ENCODE measurements at regions not wholly inside any gene's neighbourhood (a gene's known extent, or its start where the extent isn't known, plus 50 kb on each side); places are given as distances from the start of the nearest gene placed in this dataset.

DNA sequence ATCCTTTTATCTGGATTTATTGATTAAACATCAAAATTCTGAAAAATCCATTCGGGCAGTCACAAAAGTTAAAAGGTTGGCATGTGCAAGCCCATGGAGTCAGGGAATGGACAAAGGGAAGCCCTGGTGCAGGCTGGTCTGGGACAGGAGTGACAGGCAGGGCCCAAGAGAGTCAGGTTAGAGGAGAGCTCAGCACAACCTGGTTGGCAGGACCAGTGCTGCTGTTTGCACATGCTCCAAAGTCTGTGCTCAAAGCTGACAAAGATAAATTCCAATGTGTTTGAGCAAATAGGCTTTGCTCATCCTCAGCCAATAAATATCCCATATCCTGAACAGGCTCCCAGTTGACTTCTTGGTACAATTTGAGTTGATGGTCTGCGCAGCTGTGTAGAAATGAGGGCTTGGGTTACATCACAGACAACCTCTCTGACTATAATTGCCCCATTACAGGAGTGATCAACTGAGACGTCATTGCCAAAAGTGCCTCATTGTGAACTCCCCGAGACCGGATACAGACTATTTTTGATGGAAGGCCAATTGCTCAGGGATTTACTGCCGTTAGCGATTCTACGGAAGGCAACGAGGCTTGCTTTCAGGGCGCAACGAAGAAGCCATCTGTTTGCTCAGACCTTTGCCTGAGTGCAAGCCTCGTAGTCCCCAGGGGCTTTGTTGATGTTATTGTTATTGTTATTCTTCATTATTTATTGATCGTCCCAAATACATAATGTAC is 1008.1 kb upstream of the TENM3 start:
- no peak for DNase-seq
- H3K9me3 ChIP-seq = no peaks in the 10 kb centered on the region
- intact Hi-C loops (cut with DNase I) = no loop called here
- H3K4me3 ChIP-seq (replicated peaks in 1 of 3) = no peak overlapping the region
- TF ChIP-seq, protein P1, sequence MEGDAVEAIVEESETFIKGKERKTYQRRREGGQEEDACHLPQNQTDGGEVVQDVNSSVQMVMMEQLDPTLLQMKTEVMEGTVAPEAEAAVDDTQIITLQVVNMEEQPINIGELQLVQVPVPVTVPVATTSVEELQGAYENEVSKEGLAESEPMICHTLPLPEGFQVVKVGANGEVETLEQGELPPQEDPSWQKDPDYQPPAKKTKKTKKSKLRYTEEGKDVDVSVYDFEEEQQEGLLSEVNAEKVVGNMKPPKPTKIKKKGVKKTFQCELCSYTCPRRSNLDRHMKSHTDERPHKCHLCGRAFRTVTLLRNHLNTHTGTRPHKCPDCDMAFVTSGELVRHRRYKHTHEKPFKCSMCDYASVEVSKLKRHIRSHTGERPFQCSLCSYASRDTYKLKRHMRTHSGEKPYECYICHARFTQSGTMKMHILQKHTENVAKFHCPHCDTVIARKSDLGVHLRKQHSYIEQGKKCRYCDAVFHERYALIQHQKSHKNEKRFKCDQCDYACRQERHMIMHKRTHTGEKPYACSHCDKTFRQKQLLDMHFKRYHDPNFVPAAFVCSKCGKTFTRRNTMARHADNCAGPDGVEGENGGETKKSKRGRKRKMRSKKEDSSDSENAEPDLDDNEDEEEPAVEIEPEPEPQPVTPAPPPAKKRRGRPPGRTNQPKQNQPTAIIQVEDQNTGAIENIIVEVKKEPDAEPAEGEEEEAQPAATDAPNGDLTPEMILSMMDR (IDR thresholded peaks at IDR 0.05) = no peak
- no peak for TF ChIP-seq POLR2A (IDR thresholded peaks at IDR 0.05)
- no peak overlapping the region for H3K27ac ChIP-seq
- H3K36me3 ChIP-seq = no peaks in the 10 kb centered on the region
- WGBS, 2 donors = 85 to 93% methylated on average over 13 of the region's 13 CpGs
- no peaks in the 10 kb centered on the region for H3K27me3 ChIP-seq
- H3K4me1 ChIP-seq = no peaks in the 10 kb centered on the region

GRCh38 chr4:181245326-181245725 is 997.9 kb upstream of the TENM3 start:
- TF ChIP-seq, protein P1 (IDR thresholded peaks at IDR 0.05) = no peak
- TF ChIP-seq POLR2A (IDR thresholded peaks at IDR 0.05) = no peak
- 85% methylated on average over 6 of the region's 6 CpGs for WGBS, 2 donors
- no peaks in the 10 kb centered on the region for H3K27me3 ChIP-seq
- H3K9me3 ChIP-seq = no peaks in the 10 kb centered on the region
- no peaks in the 10 kb centered on the region for H3K4me1 ChIP-seq
- H3K4me3 ChIP-seq (replicated peaks in 1 of 3) = no peak overlapping the region
- no peak for DNase-seq
- intact Hi-C loops (cut with DNase I) = no loop called here
- no peaks in the 10 kb centered on the region for H3K36me3 ChIP-seq
- H3K27ac ChIP-seq = no peak overlapping the region

DNA sequence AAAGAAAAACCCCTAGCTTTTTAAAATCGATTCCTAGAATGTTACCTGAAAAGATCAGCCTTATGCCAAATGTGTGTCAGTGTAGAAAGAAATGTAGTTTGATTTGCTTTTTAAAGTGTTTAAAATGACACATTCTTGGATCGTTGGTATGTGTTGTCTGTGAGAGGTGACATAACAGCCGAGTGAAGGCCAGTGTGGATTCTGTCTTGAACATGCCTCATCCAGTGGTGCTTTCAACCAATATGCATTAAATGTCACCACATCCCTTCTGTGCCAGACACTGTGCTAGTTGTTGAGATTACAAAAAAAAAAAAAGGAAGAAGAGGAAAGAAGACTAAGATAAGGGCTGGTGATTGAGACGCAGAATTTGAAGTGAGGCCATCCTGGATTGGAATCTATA is 994.2 kb upstream of the TENM3 start:
- TF ChIP-seq POLR2A (IDR thresholded peaks at IDR 0.05) = no peak
- Histone ChIP-seq H3K27me3 (no peaks in the 10 kb centered on the region), H3K9me3 (no peaks in the 10 kb centered on the region), H3K4me3 (replicated peaks in 1 of 3) (no peak overlapping the region), H3K36me3 (no peaks in the 10 kb centered on the region), H3K4me1 (no peaks in the 10 kb centered on the region), H3K27ac (no peak overlapping the region)
- intact Hi-C loops (cut with DNase I) = no loop called here
- no peak for DNase-seq
- WGBS, 2 donors = 56 to 74% methylated on average over 4 of the region's 4 CpGs

- intact Hi-C loops (cut with DNase I) = no loop called here
- no peaks in the 10 kb centered on the region for H3K4me1 ChIP-seq
Observed at GRCh38 chr4:181254771-181255170, 988.4 kb upstream of the TENM3 start.

DNA sequence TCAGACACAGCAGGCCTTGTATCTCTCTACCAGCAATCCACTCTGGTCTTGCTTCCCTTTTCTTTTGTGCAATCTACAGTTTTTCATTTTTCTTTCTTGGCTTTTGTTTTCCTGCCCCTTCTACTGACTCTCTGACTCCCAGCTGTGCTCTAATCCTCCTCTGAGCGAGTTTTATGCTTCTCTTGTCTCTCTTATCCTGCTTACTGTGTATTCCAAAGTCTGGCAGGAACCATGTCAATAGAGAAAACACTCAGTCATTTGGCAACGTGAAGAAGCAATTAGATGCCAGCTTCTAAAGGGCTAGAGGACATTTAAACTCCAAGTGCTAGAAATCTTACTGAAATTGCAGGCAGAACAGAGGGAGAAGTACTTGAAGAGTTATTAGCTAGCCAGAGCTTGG is 984.6 kb upstream of the TENM3 start:
- no peaks in the 10 kb centered on the region for H3K4me1 ChIP-seq
- WGBS, 2 donors = 9 to 12% methylated on average over 2 of the region's 2 CpGs
- H3K27me3 ChIP-seq = no peaks in the 10 kb centered on the region
- TF ChIP-seq, protein P1 (IDR thresholded peaks at IDR 0.05) = no peak
- TF ChIP-seq POLR2A (IDR thresholded peaks at IDR 0.05) = no peak
- H3K27ac ChIP-seq = no peak overlapping the region
- H3K9me3 ChIP-seq = no peaks in the 10 kb centered on the region
- no peak overlapping the region for H3K4me3 ChIP-seq (replicated peaks in 1 of 3)
- DNase-seq = no peak
- intact Hi-C loops (cut with DNase I) = no loop called here
- H3K36me3 ChIP-seq = no peaks in the 10 kb centered on the region

More at GRCh38 chr4:181254771-181255170, 988.4 kb upstream of the TENM3 start:
- no peaks in the 10 kb centered on the region for H3K27me3 ChIP-seq
- H3K9me3 ChIP-seq = no peaks in the 10 kb centered on the region
- no peak overlapping the region for H3K4me3 ChIP-seq (replicated peaks in 1 of 3)
- TF ChIP-seq, protein P1 (IDR thresholded peaks at IDR 0.05) = no peak
- no peak for TF ChIP-seq POLR2A (IDR thresholded peaks at IDR 0.05)
- DNase-seq = no peak
- WGBS, 2 donors = 62 to 68% methylated on average over 6 of the region's 6 CpGs
- H3K36me3 ChIP-seq = no peaks in the 10 kb centered on the region
- H3K27ac ChIP-seq = no peak overlapping the region
